Endothelial cell of umbilical vein (primary cell): ENCODE measurements at regions not wholly inside any gene's neighbourhood (a gene's known extent, or its start where the extent isn't known, plus 50 kb on each side); places are given as distances from the start of the nearest gene placed in this dataset.

ENCODE experiments used
- BruUV-seq: library from RNA; stranded (reverse); fragments of 400-500 nt; replicated peaks from 2 replicates; lab custom pipeline; 2021; lab: Mats Ljungman, UMichigan
- CTCF ChIA-PET: fragments of 300-600, 350-600 bp; sonication (Branson Sonifier 250); formaldehyde crosslinking; loops from one replicate; lab custom pipeline; 2021; ENCODE audit warnings: antibody characterized with exemption, inconsistent platforms; lab: Charles Lee
- POLR2A ChIA-PET: fragments of 300-600, 350-600 bp; sonication (Branson Sonifier 250); formaldehyde crosslinking; loops from one replicate; lab custom pipeline; 2021; ENCODE audit warnings: antibody characterized with exemption, inconsistent platforms; lab: Charles Lee
- DNase-seq: peaks from one replicate; pipeline ENCODE4 v3.0.0-alpha.2; 2011; ENCODE audit warnings: low read depth, low spot score
- FAIRE-seq: peaks from 2 replicates; lab custom pipeline; 2011; peaks lifted over from hg19 to GRCh38; lab: Jason Lieb, UNC
- H2AFZ ChIP-seq: 2 replicates; pipeline ENCODE4 v1.6.0; 2012; ENCODE audit warnings: low read depth, low read length, control low read depth, inconsistent platforms
- H3K27ac ChIP-seq: 2 replicates; pipeline ENCODE4 v1.5.1; 2011; ENCODE audit warnings: low read depth, mild to moderate bottlenecking, control low read depth, low read length, moderate library complexity; ENCODE audit not compliant: insufficient read depth
- H3K27me3 ChIP-seq, 2 experiments: 2 replicates each; pipeline versions ENCODE4 v1.6.0 to v1.6.1; 2011; ENCODE audit warnings: low read length in 2 of 2, mixed read lengths in 1 of 2; ENCODE audit not compliant: control insufficient read depth in 2 of 2, insufficient read depth in 2 of 2
- H3K36me3 ChIP-seq, 2 experiments: 2 replicates in 1 of 2; 3 replicates in 1 of 2; pipeline ENCODE4 v1.5.1; 2011; ENCODE audit warnings: low read length in 2 of 2, mild to moderate bottlenecking in 1 of 2, moderate library complexity in 1 of 2; ENCODE audit not compliant: control insufficient read depth in 2 of 2, insufficient read depth in 2 of 2; ENCODE audit errors: extremely low read depth in 1 of 2
- H3K4me1 ChIP-seq: 3 replicates; pipeline ENCODE4 v1.5.1; 2011; ENCODE audit warnings: mild to moderate bottlenecking, low read length; ENCODE audit not compliant: control insufficient read depth, insufficient read depth; ENCODE audit errors: extremely low read depth
- H3K4me2 ChIP-seq: 2 replicates; pipeline ENCODE4 v1.6.1; 2011; ENCODE audit warnings: low read length, control low read depth, mixed read lengths; ENCODE audit not compliant: insufficient read depth
- H3K4me3 ChIP-seq, 3 experiments: fragments of 200-600 bp in 1 of 3; sonication (generic), shearing (Covaris generic) in 1 of 3; replicated peaks in 1 of 3; 2 replicates each; pipeline ENCODE4 v1.5.1; 2011 to 2016; ENCODE audit warnings: control low read depth in 3 of 3, low read length in 3 of 3, mild to moderate bottlenecking in 2 of 3, inconsistent platforms in 1 of 3, low read depth in 1 of 3, moderate library complexity in 1 of 3; ENCODE audit not compliant: insufficient read depth in 1 of 3
- H3K79me2 ChIP-seq: 2 replicates; pipeline ENCODE4 v1.6.0; 2012; ENCODE audit warnings: low read length, inconsistent platforms; ENCODE audit not compliant: control insufficient read depth, insufficient read depth
- H3K9ac ChIP-seq: replicated peaks from 2 replicates; pipeline ENCODE3; 2011; ENCODE audit warnings: low read length, control low read depth; ENCODE audit not compliant: insufficient read depth; ENCODE audit errors: extremely low read depth
- H3K9me1 ChIP-seq: replicated peaks from 3 replicates; pipeline ENCODE4 v1.6.0; 2011; ENCODE audit warnings: mild to moderate bottlenecking, low read length; ENCODE audit not compliant: control insufficient read depth, insufficient read depth; ENCODE audit errors: extremely low read depth
- H3K9me3 ChIP-seq: replicated peaks from 2 replicates; pipeline ENCODE4 v1.5.1; 2012; ENCODE audit warnings: low read length, inconsistent platforms; ENCODE audit not compliant: control insufficient read depth, insufficient read depth
- H4K20me1 ChIP-seq: replicated peaks from 2 replicates; pipeline ENCODE3; 2011; ENCODE audit warnings: mild to moderate bottlenecking, low read length; ENCODE audit not compliant: control insufficient read depth, insufficient read depth; ENCODE audit errors: extremely low read depth
- EZH2 ChIP-seq: IDR thresholded peaks from 2 replicates; pipeline ENCODE4 v1.6.1; 2012; ENCODE audit warnings: borderline replicate concordance, low read depth, mild to moderate bottlenecking, moderate library complexity, low read length, inconsistent platforms; ENCODE audit not compliant: severe bottlenecking
- FOS ChIP-seq: IDR thresholded peaks from 2 replicates; pipeline ENCODE4 v1.6.1; 2011; ENCODE audit warnings: mild to moderate bottlenecking, low read length, moderate library complexity, borderline replicate concordance; ENCODE audit not compliant: insufficient read depth
- JUN ChIP-seq: IDR thresholded peaks from 2 replicates; pipeline ENCODE4 v1.6.1; 2011; ENCODE audit warnings: borderline replicate concordance, low read depth; ENCODE audit not compliant: insufficient read length, insufficient read depth
- dilution Hi-C: fragments of 300-500 bp; cut with MboI; formaldehyde crosslinking; loops from one replicate; pipeline ENCODE4 v1.15.0; 2019; ENCODE audit warnings: low sequenced_read_pairs; ENCODE audit not compliant: extremely low pct_ligation_motif_present
- intact Hi-C: fragments of 100-400 bp; cut with micrococcal nuclease; formaldehyde crosslinking; loops from one replicate; pipeline ENCODE4 v1.10.0; 2022

DNA sequence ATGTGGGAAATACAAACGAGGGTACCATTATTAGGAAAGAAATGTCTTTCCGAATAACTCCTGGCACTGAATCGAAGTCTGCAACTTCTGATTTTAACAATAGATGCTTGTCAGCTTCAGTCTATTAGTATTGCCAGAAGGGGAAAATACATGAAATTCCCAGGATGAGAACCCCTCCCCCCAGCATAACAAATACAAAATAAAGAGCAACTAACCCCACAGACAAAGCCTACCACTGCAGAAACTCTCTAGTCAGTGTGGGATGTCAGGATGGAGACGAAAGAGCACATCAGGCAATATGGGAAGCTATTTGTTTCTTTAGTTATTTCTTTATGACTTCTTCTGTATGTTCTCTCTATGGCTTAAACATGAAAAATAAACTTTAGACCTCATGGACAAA lies 365.0 kb upstream of the CDH2 start:
- no peak for FAIRE-seq
- Histone ChIP-seq H3K9me1 (no peaks in the 10 kb centered on the region), H3K79me2 (no peaks in the 10 kb centered on the region), H3K36me3 (no peaks in the 10 kb centered on the region), H3K9ac (no peak overlapping the region), H4K20me1 (no peaks in the 10 kb centered on the region), H3K27me3 (no peaks in the 10 kb centered on the region), H3K9me3 (no peaks in the 10 kb centered on the region), H3K27ac (no peak overlapping the region), H3K4me1 (no peaks in the 10 kb centered on the region), H2AFZ (no peak overlapping the region), H3K4me2 (no peak overlapping the region), H3K4me3 (no peak overlapping the region)
- ChIA-PET CTCF (no interaction called here), POLR2A (no interaction called here)
- no peak for DNase-seq
- no TSS peak for BruUV-seq
- no peak for TF ChIP-seq FOS
- intact Hi-C loops (no loop called here), dilution Hi-C loops (no loop called here)

DNA sequence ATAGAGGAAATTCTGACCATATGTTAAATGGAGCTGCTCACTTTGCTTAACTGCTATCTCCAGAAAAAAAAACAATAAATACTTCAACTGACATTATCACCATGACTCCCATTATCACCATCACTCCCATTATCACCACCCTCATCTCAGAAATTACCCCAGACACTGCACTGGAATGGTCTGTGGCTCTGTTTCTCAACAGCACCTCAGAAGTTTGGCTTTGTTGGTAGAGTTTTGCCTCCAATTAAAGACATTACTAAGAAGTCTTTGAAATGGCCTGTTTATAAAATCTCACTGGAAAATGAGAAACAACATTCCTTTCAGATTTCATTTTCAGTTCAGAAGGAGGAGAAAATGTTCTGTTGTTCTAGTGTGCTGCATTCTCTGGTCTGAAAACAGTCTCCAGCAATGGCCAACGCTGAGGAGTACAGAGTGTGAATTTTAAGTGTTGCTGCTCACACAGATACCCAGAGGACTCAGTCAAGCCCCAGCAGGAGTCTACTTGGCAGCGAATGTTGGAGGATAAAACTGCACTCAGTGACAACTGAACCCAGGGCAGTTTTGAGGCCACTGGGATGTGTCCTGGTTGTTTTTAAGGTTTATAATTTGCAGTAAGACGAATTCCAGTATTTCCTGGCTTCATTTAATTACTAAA lies 364.5 kb upstream of the CDH2 start:
- no TSS peak for BruUV-seq
- dilution Hi-C loops, result no loop called here
- Histone ChIP-seq H3K9me3 (no peaks in the 10 kb centered on the region), H3K27me3 (no peaks in the 10 kb centered on the region), H3K4me3 (no peak overlapping the region), H3K4me1 (no peaks in the 10 kb centered on the region), H3K36me3 (no peaks in the 10 kb centered on the region), H3K9ac (no peak overlapping the region), H3K27ac (no peak overlapping the region), H3K4me2 (no peak overlapping the region), H2AFZ (no peak overlapping the region), H4K20me1 (no peaks in the 10 kb centered on the region), H3K79me2 (no peaks in the 10 kb centered on the region), H3K9me1 (no peaks in the 10 kb centered on the region)
- TF ChIP-seq JUN, result no peak
- TF ChIP-seq EZH2, result no peak
- FAIRE-seq (no peak), DNase-seq (no peak)
- CTCF ChIA-PET, result interaction anchor here (0.6 kb wide), 1 partner anchor 43 kb away, joined by 3 read pairs; no protein-coding TSS in a partner anchor
- intact Hi-C loops, result no loop called here
- POLR2A ChIA-PET, result no interaction called here
